NT2/D1 (cell line): ENCODE measurements at regions not wholly inside any gene's neighbourhood (a gene's known extent, or its start where the extent isn't known, plus 50 kb on each side); places are given as distances from the start of the nearest gene placed in this dataset.

Experiments used
- SUZ12 ChIP-seq: IDR thresholded peaks from 2 replicates; pipeline ENCODE4 v1.6.1; 2011; ENCODE audit not compliant: insufficient read length, insufficient read depth; ENCODE audit errors: extremely low read depth
- ZNF274 ChIP-seq: IDR thresholded peaks from 2 replicates; pipeline ENCODE4 v1.6.1; 2011; ENCODE audit warnings: mild to moderate bottlenecking, low read depth, low read length

- TF ChIP-seq ZNF274 = no peak
- TF ChIP-seq SUZ12 = no peak
Observed at GRCh38 chr2:147663153-147663961, 181.5 kb upstream of the ACVR2A start.
